Skeletal muscle satellite cell (primary cell): ENCODE measurements at regions not wholly inside any gene's neighbourhood (a gene's known extent, or its start where the extent isn't known, plus 50 kb on each side); places are given as distances from the start of the nearest gene placed in this dataset.
"Not testable (repeated sequence)": the region's sequence is repeated elsewhere in the genome, so short reads cannot be mapped to it uniquely, and the experiment has no call there.

Experiments
- H3K27me3 ChIP-seq: 2 replicates; pipeline ENCODE4 v1.7.0; 2013; ENCODE audit warnings: low read length; ENCODE audit not compliant: control insufficient read depth, insufficient read depth
- H3K36me3 ChIP-seq: 2 replicates; pipeline ENCODE4 v1.7.0; 2013; ENCODE audit warnings: mild to moderate bottlenecking, control low read depth, low read length; ENCODE audit not compliant: insufficient read depth
- H3K4me1 ChIP-seq: 2 replicates; pipeline ENCODE4 v1.7.0; 2013; ENCODE audit warnings: low read length; ENCODE audit not compliant: control insufficient read depth, insufficient read depth
- H3K4me2 ChIP-seq: 2 replicates; pipeline ENCODE4 v1.7.0; 2013; ENCODE audit warnings: mild to moderate bottlenecking, low read length
- H3K4me3 ChIP-seq: 2 replicates; pipeline ENCODE4 v1.7.0; 2013; ENCODE audit warnings: low read length
- H3K9ac ChIP-seq: 2 replicates; pipeline ENCODE4 v1.7.0; 2013; ENCODE audit warnings: mild to moderate bottlenecking, low read depth, low read length, moderate library complexity
- H3K9me3 ChIP-seq: replicated peaks from 2 replicates; pipeline ENCODE4 v1.7.0; 2013; ENCODE audit warnings: mild to moderate bottlenecking, control low read depth, low read length

DNA sequence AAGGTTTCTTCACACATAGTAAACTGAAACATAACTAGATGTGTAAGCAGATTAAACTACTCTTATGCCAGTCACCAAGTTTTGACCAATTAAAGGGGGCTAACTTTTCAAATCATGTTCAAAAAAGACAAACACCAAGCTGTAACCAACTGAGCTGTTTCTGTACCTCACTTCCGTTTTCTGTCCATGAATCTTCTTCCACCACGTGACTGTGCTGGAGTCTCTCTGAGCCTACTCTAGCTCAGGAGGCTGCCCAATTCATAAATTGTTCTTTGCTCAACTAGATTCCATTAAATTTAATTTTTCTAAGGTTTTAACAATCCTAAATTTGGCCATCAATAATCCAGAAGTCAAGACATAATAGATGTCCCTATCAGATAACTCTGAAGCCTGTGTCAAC is 229.4 kb downstream of the FNDC1 start:
- Histone ChIP-seq H3K4me2 (no peak overlapping the region), H3K9me3 (no peaks in the 10 kb centered on the region), H3K27me3 (no peaks in the 10 kb centered on the region), H3K4me1 (no peaks in the 10 kb centered on the region), H3K4me3 (no peak overlapping the region), H3K9ac (no peak overlapping the region), H3K36me3 (no peaks in the 10 kb centered on the region)

DNA sequence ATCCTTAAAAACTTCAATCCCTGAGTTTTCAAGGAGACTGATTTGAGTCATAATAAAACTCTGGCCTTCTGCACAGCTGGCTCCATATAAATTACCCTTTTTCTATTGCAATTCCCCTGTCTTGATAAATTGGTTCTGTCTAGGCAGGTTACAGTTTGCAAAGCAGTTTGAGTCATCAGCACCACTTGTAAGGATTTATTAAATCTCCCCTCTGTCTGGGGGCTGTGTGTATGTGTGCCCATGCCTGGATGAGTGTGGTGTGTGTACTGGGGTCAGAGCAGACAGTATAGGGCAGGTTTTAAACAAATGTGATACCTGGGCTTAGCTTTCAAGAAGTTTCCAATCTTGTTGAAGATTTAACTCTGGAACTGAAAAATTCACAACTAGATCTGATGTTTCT is 228.6 kb downstream of the FNDC1 start:
- Histone ChIP-seq H3K4me2 (no peak overlapping the region), H3K9ac (no peak overlapping the region), H3K27me3 (no peaks in the 10 kb centered on the region), H3K9me3 (no peaks in the 10 kb centered on the region), H3K4me1 (no peaks in the 10 kb centered on the region), H3K36me3 (no peaks in the 10 kb centered on the region), H3K4me3 (no peak overlapping the region)

DNA sequence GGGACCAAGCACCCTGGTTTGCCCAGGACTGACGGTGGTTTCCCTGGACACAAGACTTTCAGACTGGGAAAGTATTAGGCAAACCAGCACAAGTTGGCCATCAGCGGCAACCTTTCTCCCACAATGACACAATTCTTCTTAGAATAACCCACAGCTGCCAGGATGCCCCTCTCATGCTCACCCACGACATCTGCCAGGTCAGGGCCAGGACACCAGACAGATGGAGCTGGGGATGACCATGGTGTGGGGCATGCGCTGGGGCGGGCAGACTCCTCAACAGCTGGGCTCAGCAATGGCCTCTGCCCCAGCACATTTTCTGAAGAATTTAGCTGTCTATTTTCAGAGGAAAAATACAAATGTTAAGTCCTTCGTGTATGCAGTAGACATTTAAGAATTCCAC is 226.4 kb downstream of the FNDC1 start:
- H3K36me3 ChIP-seq: no peaks in the 10 kb centered on the region
- no peaks in the 10 kb centered on the region for H3K4me1 ChIP-seq
- no peaks in the 10 kb centered on the region for H3K27me3 ChIP-seq
- no peaks in the 10 kb centered on the region for H3K9me3 ChIP-seq
- H3K4me3 ChIP-seq: no peak overlapping the region
- no peak overlapping the region for H3K9ac ChIP-seq
- H3K4me2 ChIP-seq: no peak overlapping the region

DNA sequence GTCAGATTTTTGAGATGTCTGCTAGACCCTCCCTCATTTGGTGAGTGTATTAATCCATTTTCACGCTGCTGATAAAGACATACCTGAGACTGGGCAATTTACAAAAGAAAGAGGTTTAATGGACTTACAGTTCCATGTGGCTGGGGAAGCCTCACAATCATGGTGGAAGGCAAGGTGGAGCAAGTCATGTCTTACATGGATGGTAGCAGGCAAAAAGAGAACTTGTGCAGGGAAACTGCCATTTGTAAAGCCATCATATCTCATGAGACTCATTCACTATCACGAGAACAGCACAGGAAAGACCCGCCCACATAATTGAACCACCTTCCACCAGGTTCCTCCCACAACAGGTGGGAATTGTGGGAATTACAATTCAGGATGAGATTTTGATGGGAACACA is 223.5 kb downstream of the FNDC1 start:
- H3K27me3 ChIP-seq, H3K4me2 ChIP-seq, H3K36me3 ChIP-seq, H3K4me1 ChIP-seq, H3K9ac ChIP-seq, H3K9me3 ChIP-seq, H3K4me3 ChIP-seq: not testable (repeated sequence)

DNA sequence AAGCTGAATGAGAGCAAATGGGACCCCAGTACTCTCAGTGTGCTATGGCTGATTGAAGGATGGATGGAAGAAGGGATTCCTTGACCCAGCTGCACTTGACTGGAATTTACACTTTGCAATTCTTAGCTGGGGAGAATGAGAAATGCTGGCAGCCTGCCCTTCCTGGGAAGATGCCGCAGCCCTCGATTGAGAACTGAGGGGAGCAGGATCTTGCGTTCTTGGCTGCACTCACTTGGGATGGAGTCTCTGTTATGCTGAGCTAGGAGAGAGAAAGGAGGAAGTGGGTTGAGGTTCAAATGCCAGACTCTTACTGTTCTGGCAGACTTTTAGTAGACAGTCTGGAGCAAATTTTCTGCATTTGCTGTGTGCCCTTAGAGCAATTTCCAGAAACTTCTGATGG is 221.2 kb downstream of the FNDC1 start:
- Histone ChIP-seq H3K36me3 (no peaks in the 10 kb centered on the region), H3K9me3 (no peaks in the 10 kb centered on the region), H3K4me2 (no peak overlapping the region), H3K9ac (no peak overlapping the region), H3K4me1 (no peaks in the 10 kb centered on the region), H3K27me3 (no peaks in the 10 kb centered on the region), H3K4me3 (no peak overlapping the region)

DNA sequence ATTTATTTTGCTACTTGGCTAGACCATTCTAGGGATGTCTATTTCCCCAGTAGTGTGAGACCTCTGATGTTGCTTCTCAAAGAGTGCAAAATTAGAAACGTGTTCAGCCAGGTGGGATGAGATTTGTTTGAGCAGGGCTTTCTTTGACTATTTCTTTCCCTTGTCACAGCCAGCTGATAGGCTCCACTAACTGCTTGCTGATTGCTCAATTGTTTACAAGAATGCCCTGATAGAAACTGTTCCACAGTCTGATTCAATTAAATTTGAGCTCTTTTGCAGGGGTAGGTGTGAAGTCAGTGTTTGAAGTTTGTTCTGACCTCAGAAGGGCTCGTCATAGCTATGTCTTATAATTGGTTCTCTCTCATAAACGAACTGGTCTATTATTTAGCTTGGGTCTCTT is 220.5 kb downstream of the FNDC1 start:
- Histone ChIP-seq H3K9ac (no peak overlapping the region), H3K36me3 (no peaks in the 10 kb centered on the region), H3K27me3 (no peaks in the 10 kb centered on the region), H3K9me3 (no peaks in the 10 kb centered on the region), H3K4me2 (no peak overlapping the region), H3K4me3 (no peak overlapping the region), H3K4me1 (no peaks in the 10 kb centered on the region)

DNA sequence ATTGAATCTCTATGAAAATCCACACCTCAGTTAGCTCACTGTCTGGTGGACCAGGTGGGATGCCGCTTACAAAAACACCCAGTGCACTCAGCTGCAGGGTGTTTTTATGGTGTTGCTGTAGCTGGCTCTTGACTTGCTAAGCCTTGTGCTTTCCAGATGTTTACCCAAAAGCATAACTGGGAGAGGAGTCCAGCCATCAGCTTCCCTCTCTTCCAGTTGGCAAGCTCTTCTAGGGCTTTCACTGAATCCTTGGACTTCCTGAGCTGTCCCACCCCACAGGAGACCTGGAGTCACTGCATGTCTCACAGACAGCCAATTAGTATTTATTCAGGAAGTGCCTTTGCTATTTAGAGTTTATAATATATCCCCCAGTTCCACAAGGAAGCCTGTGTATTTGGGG is 210.9 kb downstream of the FNDC1 start:
- Histone ChIP-seq H3K9me3 (no peaks in the 10 kb centered on the region), H3K9ac (no peak overlapping the region), H3K4me3 (no peak overlapping the region), H3K27me3 (peaks cover 4% of the 10 kb centered on the region), H3K4me2 (no peak overlapping the region), H3K36me3 (no peaks in the 10 kb centered on the region), H3K4me1 (no peaks in the 10 kb centered on the region)

DNA sequence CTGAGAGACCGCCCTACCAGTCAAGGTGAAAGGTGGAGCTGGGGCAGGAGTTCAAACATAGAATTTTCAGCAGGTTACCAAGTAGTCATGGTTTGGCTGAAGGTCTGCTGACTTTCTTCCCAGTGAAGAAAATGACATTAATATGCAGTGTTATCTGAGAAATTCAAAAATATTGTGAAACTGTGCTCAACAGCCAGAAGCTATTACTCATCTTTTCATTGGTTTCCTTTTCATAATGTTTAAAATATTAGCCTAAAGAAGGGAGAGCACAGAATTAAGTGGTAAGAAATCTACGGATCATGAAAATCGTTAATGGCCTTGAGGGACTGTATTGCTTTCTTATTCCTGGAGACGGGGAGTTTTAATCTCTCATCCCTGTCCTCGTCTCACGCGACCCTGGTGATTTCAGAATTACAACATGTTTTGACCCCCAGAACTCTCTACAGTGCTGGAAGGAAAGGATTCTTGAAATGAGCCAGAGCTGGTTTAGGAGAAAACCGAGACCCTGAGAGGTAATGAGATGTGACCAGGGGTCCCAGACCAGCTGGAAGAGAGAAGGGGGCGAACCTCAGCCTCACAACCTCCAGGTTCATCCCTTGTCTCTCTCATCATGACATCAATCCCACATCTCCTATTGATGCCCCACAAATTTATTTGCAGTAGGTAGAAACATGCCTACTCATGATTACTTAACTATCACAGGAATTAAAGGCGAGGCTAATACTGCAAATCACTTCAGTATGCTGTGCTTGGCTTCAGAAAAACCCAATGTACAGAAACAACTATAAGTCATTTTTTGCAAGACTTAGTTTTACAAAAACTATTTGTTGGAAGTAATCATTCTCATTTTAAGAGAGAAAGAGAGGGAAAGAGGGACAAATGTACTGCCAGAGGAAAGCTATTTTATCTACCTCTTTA is 209.5 kb downstream of the FNDC1 start:
- Histone ChIP-seq H3K9me3 (no peaks in the 10 kb centered on the region), H3K27me3 (peaks cover 4% of the 10 kb centered on the region), H3K4me2 (no peak overlapping the region), H3K9ac (no peak overlapping the region), H3K36me3 (no peaks in the 10 kb centered on the region), H3K4me1 (no peaks in the 10 kb centered on the region), H3K4me3 (no peak overlapping the region)

DNA sequence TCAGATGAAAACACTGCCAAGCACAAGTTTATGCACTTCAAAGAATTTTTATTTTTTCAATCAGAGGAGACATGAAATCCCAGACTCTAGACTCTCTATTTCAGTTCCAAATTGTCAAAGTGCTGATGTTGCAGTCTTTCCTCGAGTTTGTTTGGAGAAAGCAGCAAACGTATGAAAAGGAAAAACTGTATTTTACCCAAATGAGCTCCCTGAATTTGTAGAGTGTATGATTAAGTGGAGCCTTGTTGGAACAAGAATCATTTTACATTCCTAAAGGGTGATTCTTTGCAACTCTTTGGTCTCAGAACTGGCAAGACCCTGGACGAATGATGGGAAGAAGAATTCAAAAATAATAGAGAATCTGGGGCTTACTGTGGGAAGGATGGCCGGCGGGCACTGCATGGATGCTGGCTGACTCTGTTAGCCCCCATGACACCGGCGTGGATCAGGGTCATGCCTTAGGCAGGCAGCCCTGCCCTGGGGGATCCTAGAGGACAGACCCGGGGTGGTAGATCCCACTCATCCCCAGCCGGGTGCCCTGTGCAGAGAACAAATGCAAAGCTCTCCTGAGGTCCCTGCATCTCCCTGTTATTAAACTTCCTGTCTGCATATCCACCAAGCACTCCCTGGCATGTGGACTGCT is 207.4 kb downstream of the FNDC1 start:
- no peak overlapping the region for H3K4me3 ChIP-seq
- H3K9me3 ChIP-seq: no peaks in the 10 kb centered on the region
- H3K4me1 ChIP-seq: no peaks in the 10 kb centered on the region
- H3K27me3 ChIP-seq: peaks cover 3% of the 10 kb centered on the region
- H3K9ac ChIP-seq: no peak overlapping the region
- no peak overlapping the region for H3K4me2 ChIP-seq
- H3K36me3 ChIP-seq: no peaks in the 10 kb centered on the region

DNA sequence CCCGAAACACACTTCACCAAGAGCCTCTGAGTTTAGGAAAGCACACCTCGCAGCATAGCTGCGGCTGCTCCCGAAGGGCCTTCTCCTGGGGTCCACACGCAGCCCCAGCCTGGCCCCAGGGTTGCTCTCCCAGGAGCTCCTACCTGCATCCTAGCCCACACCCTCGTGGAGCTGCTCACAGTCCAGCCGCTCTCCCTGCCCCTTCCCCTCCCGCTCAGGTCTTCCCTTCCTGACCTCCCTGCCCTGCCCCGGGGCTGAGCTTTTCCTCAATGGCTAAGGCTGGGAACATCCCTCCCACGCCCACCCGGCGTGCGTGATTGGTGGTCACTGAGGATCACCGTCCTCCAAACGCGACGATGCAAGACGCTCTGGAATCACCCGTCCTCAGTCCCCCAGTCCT is 205.8 kb downstream of the FNDC1 start:
- H3K4me1 ChIP-seq: no peaks in the 10 kb centered on the region
- no peaks in the 10 kb centered on the region for H3K36me3 ChIP-seq
- H3K9me3 ChIP-seq: no peaks in the 10 kb centered on the region
- no peaks in the 10 kb centered on the region for H3K27me3 ChIP-seq
- H3K4me3 ChIP-seq: no peak overlapping the region
- H3K9ac ChIP-seq: no peak overlapping the region
- H3K4me2 ChIP-seq: no peak overlapping the region

DNA sequence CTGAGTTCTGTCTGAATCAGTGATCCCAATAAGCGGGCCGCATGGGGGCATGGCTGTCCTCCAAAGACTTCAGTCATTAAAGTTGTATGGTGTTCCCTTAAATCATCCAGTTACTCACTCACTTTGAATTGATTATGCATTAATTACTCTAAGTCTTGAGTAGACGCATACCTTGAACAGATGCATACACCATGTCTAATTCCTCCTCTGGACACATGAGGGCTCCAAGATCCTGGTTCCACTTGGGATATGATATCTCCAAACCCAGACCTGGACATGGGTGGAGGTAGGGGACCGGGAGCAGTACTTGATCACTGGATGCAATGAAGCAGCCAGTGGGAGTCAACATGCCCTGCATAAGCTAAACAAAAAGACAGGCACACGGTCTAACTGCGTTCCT is 204.5 kb downstream of the FNDC1 start:
- H3K4me1 ChIP-seq: no peaks in the 10 kb centered on the region
- H3K4me2 ChIP-seq: no peak overlapping the region
- no peak overlapping the region for H3K9ac ChIP-seq

DNA sequence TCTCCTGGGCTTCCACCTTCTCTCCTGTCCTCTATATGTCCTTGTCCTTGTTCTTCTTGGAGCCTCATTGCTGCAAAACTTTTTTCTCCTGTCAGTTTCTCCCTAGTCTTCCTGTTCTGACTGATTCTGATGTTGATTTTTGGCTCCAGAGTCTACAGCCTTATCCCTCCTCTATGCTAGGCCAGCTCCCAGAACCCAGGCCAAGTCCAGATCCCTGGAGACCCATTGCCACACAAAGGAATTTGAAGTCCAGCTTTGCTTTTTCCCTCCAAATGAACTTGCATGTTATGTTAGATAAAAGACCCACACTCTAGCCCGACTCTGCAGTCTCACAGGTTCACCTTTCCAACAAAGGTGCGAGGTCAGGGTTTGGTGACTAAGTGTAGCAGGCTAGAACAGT is 203.1 kb downstream of the FNDC1 start:
- no peaks in the 10 kb centered on the region for H3K4me1 ChIP-seq
- no peak overlapping the region for H3K9ac ChIP-seq
- H3K36me3 ChIP-seq: no peaks in the 10 kb centered on the region
- H3K9me3 ChIP-seq: no peaks in the 10 kb centered on the region
- no peak overlapping the region for H3K4me2 ChIP-seq
- H3K4me3 ChIP-seq: no peak overlapping the region
- no peaks in the 10 kb centered on the region for H3K27me3 ChIP-seq

More for the DNA sequence above, 204.5 kb downstream of the FNDC1 start:
- Histone ChIP-seq H3K27me3 (no peaks in the 10 kb centered on the region), H3K9me3 (no peaks in the 10 kb centered on the region), H3K4me3 (no peak overlapping the region), H3K36me3 (no peaks in the 10 kb centered on the region)
